Liver (tissue), 8 donors: ENCODE measurements at regions not wholly inside any gene's neighbourhood (a gene's known extent, or its start where the extent isn't known, plus 50 kb on each side); places are given as distances from the start of the nearest gene placed in this dataset.

Experiments used
- DNase-seq: peaks from one replicate; pipeline ENCODE4 v3.0.0-alpha.2; 2017; ENCODE audit warnings: low spot score
- H3K27ac ChIP-seq, 2 donors: one replicate each; pipeline ENCODE4 v1.7.0; 2013; ENCODE audit warnings: inconsistent platforms in 2 of 2, low read length in 2 of 2, control low read depth in 1 of 2, low read depth in 1 of 2, mild to moderate bottlenecking in 1 of 2
- H3K27me3 ChIP-seq, 4 donors: one replicate each; pipeline versions ENCODE4 v1.6.1 to v1.7.0; 2013; ENCODE audit warnings: low read length in 3 of 4, inconsistent platforms in 1 of 4, mild to moderate bottlenecking in 1 of 4, moderate library complexity in 1 of 4; ENCODE audit not compliant: control insufficient read depth in 4 of 4, insufficient read depth in 4 of 4
- H3K36me3 ChIP-seq, 4 donors: one replicate each; pipeline versions ENCODE4 v1.6.1 to v1.7.0; 2013; ENCODE audit warnings: low read length in 3 of 4, mild to moderate bottlenecking in 3 of 4, low read depth in 1 of 4, moderate library complexity in 1 of 4; ENCODE audit not compliant: control insufficient read depth in 4 of 4, insufficient read depth in 3 of 4
- H3K4me1 ChIP-seq, 4 donors: one replicate each; pipeline versions ENCODE4 v1.6.1 to v1.7.0; 2013; ENCODE audit warnings: low read length in 3 of 4, mild to moderate bottlenecking in 3 of 4, moderate library complexity in 1 of 4; ENCODE audit not compliant: control insufficient read depth in 4 of 4, insufficient read depth in 4 of 4
- H3K4me3 ChIP-seq, 3 donors: one replicate each; pipeline versions ENCODE4 v1.6.1 to v1.7.0; 2013; ENCODE audit warnings: low read length in 3 of 3, control low read depth in 1 of 3, low read depth in 1 of 3, mild to moderate bottlenecking in 1 of 3
- H3K9ac ChIP-seq, 2 donors: one replicate each; pipeline ENCODE4 v1.7.0; 2013; ENCODE audit warnings: low read length in 2 of 2, mild to moderate bottlenecking in 2 of 2, moderate library complexity in 2 of 2, control low read depth in 1 of 2, low read depth in 1 of 2
- H3K9me3 ChIP-seq, 4 donors: one replicate each; pipeline versions ENCODE4 v1.6.1 to v1.7.0; 2013; ENCODE audit warnings: low read length in 3 of 4; ENCODE audit not compliant: control insufficient read depth in 4 of 4
- EGR1 ChIP-seq, 2 donors: IDR thresholded peaks; 2 replicates each; pipeline ENCODE4 v1.6.1; 2016 to 2018; ENCODE audit warnings: antibody characterized with exemption in 2 of 2, low read depth in 2 of 2
- FOXA1 ChIP-seq: IDR thresholded peaks from 2 replicates; pipeline ENCODE4 v1.6.1; 2016; ENCODE audit warnings: antibody characterized with exemption
- FOXA2 ChIP-seq: IDR thresholded peaks from 2 replicates; pipeline ENCODE4 v1.6.1; 2016; ENCODE audit warnings: antibody characterized with exemption
- GABPA ChIP-seq, 2 donors: IDR thresholded peaks in 1 of 2; conservative IDR thresholded peaks in 1 of 2; 2 replicates each; pipeline ENCODE4 v1.6.1; 2016; ENCODE audit warnings: antibody characterized with exemption in 2 of 2, mild to moderate bottlenecking in 1 of 2, moderate library complexity in 1 of 2
- HNF4A ChIP-seq, 2 donors: conservative IDR thresholded peaks; 2 replicates each; pipeline ENCODE4 v1.6.1; 2016; ENCODE audit warnings: antibody characterized with exemption in 2 of 2, mild to moderate bottlenecking in 2 of 2
- HNF4G ChIP-seq: IDR thresholded peaks from 2 replicates; pipeline ENCODE4 v1.6.1; 2016; ENCODE audit warnings: antibody characterized with exemption
- JUND ChIP-seq, 2 donors: IDR thresholded peaks; 2 replicates each; pipeline ENCODE4 v1.6.1; 2016; ENCODE audit warnings: antibody characterized with exemption in 2 of 2
- NR2F2 ChIP-seq: IDR thresholded peaks from 2 replicates; pipeline ENCODE4 v1.6.1; 2016; ENCODE audit warnings: antibody characterized with exemption
- RAD21 ChIP-seq, 2 donors: IDR thresholded peaks; 2 replicates each; pipeline ENCODE4 v1.6.1; 2016; ENCODE audit warnings: antibody characterized with exemption in 2 of 2, mild to moderate bottlenecking in 2 of 2
- REST ChIP-seq: IDR thresholded peaks from 2 replicates; pipeline ENCODE4 v1.6.1; 2016; ENCODE audit warnings: antibody characterized with exemption, mild to moderate bottlenecking
- RXRA ChIP-seq, 2 donors: IDR thresholded peaks; 2 replicates each; pipeline ENCODE4 v1.6.1; 2017 to 2018; ENCODE audit warnings: antibody characterized with exemption in 2 of 2, mild to moderate bottlenecking in 1 of 2
- SP1 ChIP-seq: IDR thresholded peaks from 2 replicates; pipeline ENCODE4 v1.6.1; 2018; ENCODE audit warnings: antibody characterized with exemption, mild to moderate bottlenecking
- TAF1 ChIP-seq: conservative IDR thresholded peaks from 2 replicates; pipeline ENCODE4 v1.6.1; 2016; ENCODE audit warnings: antibody characterized with exemption, mild to moderate bottlenecking
- YY1 ChIP-seq: IDR thresholded peaks from 2 replicates; pipeline ENCODE4 v1.6.1; 2016; ENCODE audit warnings: antibody characterized with exemption, mild to moderate bottlenecking
- ZBTB33 ChIP-seq: IDR thresholded peaks from 2 replicates; pipeline ENCODE4 v1.6.1; 2016; ENCODE audit warnings: antibody characterized with exemption
- WGBS: extraction: QIAGEN DNeasy Blood & Tissue Kit; methylation state at CpG from one replicate; pipeline ENCODE4 v1.1.7; 2013; 5-methylcytosine and 5-hydroxymethylcytosine counted together
- TF ChIP-seq, protein P1 (sequence below): IDR thresholded peaks from 2 replicates; pipeline ENCODE4 v1.6.1; 2016; ENCODE audit warnings: antibody characterized with exemption
- TF ChIP-seq, protein P2 (sequence below): IDR thresholded peaks from 2 replicates; pipeline ENCODE4 v1.6.1; 2016; ENCODE audit warnings: antibody characterized with exemption
- TF ChIP-seq, protein P3 (sequence below): fragments of 150-350 bp; IDR thresholded peaks from 2 replicates; pipeline ENCODE4 v1.5.1; 2017; ENCODE audit warnings: improper control_type of control experiment, low read depth, low read length; ENCODE audit not compliant: missing input control
- donor health status: healthy.
- donor health status: healthy.
- donor health status: healthy.
- donor health status: healthy.
- donor health status: healthy.

DNA sequence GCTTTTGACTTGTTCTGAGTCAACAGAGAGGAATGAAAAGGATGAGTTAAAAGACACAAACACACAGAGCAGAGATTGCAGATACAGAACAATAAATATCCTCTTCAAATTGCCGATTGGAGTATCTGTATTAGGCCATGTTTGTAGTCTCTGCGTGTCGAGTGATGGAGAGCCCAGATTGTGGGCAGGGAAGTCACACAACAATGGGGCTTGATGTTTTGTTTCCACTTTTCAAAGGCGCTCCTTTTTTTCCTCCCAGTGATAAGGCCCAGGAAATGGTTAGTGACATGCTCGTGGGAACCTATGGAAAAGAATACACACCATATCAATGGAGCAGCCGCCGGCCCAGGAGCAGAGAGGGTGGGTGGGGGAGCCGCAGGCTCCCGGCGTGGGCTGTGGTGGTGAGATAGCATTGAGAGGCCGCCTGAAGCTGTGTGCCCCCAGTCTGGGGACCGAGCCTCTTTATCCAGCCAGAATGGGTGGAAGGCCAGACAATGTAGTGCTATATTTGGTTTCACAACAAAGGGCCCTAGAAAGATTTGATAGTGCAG lies 555.9 kb downstream of the INSC start:
- Histone ChIP-seq H3K4me1 (peaks cover 2 to 7% (median 5%) of the 10 kb centered on the region in 4 donors), H3K27me3 (no peaks in the 10 kb centered on the region), H3K27ac (no peak overlapping the region), H3K9ac (no peak overlapping the region), H3K36me3 (no peaks in the 10 kb centered on the region), H3K9me3 (peaks cover 0 to 3% (median 0%) of the 10 kb centered on the region in 4 donors), H3K4me3 (no peak overlapping the region)
- TF ChIP-seq NR2F2 (no peak), SP1 (no peak), GABPA (IDR thresholded peaks at IDR 0.05 in 1 of 2, conservative IDR thresholded peaks at IDR 0.05 in 1 of 2) (no peak), FOXA1 (no peak), YY1 (no peak), REST (no peak), RAD21 (IDR thresholded peaks at IDR 0.05) (no peak), HNF4G (no peak), JUND (IDR thresholded peaks at IDR 0.05) (no peak), EGR1 (IDR thresholded peaks at IDR 0.05; ENCODE audit: low read depth in 2 of 2) (no peak)
- TF ChIP-seq, protein P1, sequence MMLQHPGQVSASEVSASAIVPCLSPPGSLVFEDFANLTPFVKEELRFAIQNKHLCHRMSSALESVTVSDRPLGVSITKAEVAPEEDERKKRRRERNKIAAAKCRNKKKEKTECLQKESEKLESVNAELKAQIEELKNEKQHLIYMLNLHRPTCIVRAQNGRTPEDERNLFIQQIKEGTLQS = no peak
- 72% methylated on average over 12 of the region's 12 CpGs for WGBS
- DNase-seq = no peak

DNA sequence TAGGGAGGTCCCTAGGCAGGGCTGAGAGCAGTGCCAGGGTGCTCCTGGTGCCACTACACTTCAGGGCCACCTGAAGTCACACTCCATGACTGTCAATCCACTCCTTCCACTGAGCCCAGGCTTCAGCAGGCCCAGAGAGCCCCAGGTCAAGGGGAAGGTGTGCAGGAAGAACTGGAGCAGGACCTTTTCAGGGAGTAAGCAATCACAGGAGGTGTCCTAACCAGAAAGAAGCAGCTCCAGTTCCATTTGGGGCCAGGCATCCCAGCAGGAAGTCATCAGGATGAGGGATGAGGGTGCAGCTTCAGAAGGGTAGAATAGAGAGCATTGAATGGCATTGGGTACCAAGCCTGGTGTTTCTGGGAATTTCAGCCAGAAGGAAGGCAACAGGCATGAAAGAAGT lies 556.5 kb downstream of the INSC start:
- DNase-seq = no peak
- Histone ChIP-seq H3K36me3 (no peaks in the 10 kb centered on the region), H3K9ac (no peak overlapping the region)

More for the DNA sequence above, 556.5 kb downstream of the INSC start:
- Histone ChIP-seq H3K9me3 (peaks cover 0 to 3% (median 0%) of the 10 kb centered on the region in 4 donors), H3K27me3 (no peaks in the 10 kb centered on the region), H3K4me1 (peaks cover 2 to 9% (median 5%) of the 10 kb centered on the region in 4 donors), H3K4me3 (no peak overlapping the region), H3K27ac (no peak overlapping the region)
- TF ChIP-seq, protein P2, sequence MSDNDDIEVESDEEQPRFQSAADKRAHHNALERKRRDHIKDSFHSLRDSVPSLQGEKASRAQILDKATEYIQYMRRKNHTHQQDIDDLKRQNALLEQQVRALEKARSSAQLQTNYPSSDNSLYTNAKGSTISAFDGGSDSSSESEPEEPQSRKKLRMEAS = no peak
- TF ChIP-seq YY1 (no peak), ZBTB33 (no peak), GABPA (IDR thresholded peaks at IDR 0.05 in 1 of 2, conservative IDR thresholded peaks at IDR 0.05 in 1 of 2) (no peak), NR2F2 (no peak), HNF4A (conservative IDR thresholded peaks at IDR 0.05) (no peak), FOXA1 (no peak), HNF4G (no peak), RXRA (IDR thresholded peaks at IDR 0.05) (no peak), REST (no peak), RAD21 (IDR thresholded peaks at IDR 0.05) (no peak), TAF1 (no peak), JUND (IDR thresholded peaks at IDR 0.05) (no peak), EGR1 (IDR thresholded peaks at IDR 0.05; ENCODE audit: low read depth in 2 of 2) (no peak), FOXA2 (no peak), SP1 (no peak)
- TF ChIP-seq, protein P3, sequence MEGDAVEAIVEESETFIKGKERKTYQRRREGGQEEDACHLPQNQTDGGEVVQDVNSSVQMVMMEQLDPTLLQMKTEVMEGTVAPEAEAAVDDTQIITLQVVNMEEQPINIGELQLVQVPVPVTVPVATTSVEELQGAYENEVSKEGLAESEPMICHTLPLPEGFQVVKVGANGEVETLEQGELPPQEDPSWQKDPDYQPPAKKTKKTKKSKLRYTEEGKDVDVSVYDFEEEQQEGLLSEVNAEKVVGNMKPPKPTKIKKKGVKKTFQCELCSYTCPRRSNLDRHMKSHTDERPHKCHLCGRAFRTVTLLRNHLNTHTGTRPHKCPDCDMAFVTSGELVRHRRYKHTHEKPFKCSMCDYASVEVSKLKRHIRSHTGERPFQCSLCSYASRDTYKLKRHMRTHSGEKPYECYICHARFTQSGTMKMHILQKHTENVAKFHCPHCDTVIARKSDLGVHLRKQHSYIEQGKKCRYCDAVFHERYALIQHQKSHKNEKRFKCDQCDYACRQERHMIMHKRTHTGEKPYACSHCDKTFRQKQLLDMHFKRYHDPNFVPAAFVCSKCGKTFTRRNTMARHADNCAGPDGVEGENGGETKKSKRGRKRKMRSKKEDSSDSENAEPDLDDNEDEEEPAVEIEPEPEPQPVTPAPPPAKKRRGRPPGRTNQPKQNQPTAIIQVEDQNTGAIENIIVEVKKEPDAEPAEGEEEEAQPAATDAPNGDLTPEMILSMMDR = no peak
- TF ChIP-seq, protein P1 = no peak
